NCI-H2196 (cell line): ENCODE measurements at regions not wholly inside any gene's neighbourhood (a gene's known extent, or its start where the extent isn't known, plus 50 kb on each side); places are given as distances from the start of the nearest gene placed in this dataset.

ENCODE experiments used
- DNase-seq: peaks from one replicate; lab custom pipeline; 2025; ENCODE audit not compliant: unreplicated experiment; lab: John Stamatoyannopoulos, UW

GRCh38 chr1:165034136-165034809 is 322.2 kb downstream of the LMX1A start:
- no peak for DNase-seq

GRCh38 chr1:165031001-165031400 is 325.5 kb downstream of the LMX1A start:
- DNase-seq, result no peak

DNA sequence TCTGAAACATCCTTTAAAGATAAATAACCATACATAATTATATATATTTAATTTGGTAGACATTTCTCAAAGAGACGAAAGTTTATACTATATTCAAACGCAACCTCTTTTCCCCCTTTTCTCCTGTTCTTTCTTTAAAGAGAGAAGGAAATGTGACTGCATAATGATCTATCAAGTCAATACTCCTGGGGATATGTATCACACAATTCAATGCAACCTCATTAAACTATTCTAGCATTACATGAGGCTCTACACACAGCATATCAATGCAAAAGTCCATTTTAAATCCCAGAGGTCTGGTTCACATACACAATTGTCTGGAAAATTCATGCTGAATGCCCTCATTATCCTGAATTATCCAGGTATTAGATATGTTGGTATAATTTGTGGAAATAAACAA is 330.7 kb downstream of the LMX1A start:
- DNase-seq, result no peak

DNA sequence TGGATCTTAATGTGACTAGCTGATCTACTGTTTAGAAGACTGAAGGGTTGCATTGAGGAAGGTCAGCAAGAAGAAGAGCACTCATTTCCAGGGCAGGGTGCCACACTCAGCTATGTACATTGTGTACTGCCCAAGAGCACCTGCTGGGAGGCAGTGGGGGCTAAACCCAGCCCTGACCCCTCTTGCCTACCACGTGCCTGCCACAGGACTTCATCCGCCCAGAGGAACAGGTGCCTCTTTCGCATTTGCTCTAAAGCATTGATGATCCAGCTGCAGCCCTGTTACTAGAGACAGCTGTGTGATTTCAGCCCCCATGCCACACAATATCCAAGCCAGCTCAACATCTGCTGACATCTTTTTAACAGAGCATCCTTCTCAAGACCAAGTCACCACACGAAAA is 341.8 kb downstream of the LMX1A start:
- no peak for DNase-seq

DNA sequence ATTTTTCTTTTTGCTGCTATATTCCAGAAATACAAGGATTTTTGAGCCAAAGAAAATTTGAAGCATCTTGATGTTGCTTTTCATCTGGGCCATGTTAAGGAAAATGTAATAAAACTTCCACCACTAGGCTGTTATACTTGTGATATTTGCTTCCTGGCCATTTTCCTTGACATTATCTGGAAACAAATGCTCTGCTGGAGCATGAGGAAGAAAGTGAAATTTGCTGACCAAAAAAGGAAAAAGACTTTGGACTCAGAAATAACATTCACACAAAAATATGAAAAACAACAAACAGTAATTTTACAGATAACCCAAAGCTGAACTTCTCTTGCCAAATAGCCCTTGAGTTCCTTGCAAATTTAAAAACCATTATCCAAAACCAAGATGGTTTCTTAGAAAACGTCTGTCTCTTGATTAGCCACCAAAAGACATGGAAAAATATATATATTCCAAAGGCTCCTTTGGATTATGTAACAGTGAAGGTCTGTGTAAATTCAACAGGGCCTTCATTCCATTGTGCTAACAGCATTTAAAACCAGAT is 344.5 kb downstream of the LMX1A start:
- DNase-seq, result no peak

- no peak for DNase-seq
Observed at GRCh38 chr1:165011186-165011585, 345.3 kb downstream of the LMX1A start.

GRCh38 chr1:165010418-165011070 is 346.0 kb downstream of the LMX1A start:
- no peak for DNase-seq

DNA sequence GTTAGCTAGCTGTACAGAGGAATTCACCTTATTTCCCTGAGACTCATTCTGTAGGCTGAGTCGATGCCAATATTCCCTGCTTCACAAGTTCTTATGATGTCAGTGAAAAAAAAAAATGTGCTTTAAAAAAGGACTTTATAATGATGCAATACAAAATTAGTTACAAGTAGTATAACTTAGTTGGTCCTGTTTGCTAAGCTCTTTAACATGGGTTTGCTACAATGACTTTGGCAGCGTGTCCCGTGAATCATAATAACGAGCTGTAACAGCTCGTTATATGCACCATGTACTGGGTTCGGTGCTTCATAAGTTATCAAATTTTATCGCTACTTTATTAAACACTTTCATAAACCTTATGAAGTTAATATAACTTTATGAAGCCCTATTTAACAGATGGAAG is 349.7 kb downstream of the LMX1A start:
- no peak for DNase-seq

- DNase-seq, result no peak
Observed at GRCh38 chr1:164999146-164999545, 357.4 kb downstream of the LMX1A start.

GRCh38 chr1:164991763-164992314 is 364.7 kb downstream of the LMX1A start:
- no peak for DNase-seq

DNA sequence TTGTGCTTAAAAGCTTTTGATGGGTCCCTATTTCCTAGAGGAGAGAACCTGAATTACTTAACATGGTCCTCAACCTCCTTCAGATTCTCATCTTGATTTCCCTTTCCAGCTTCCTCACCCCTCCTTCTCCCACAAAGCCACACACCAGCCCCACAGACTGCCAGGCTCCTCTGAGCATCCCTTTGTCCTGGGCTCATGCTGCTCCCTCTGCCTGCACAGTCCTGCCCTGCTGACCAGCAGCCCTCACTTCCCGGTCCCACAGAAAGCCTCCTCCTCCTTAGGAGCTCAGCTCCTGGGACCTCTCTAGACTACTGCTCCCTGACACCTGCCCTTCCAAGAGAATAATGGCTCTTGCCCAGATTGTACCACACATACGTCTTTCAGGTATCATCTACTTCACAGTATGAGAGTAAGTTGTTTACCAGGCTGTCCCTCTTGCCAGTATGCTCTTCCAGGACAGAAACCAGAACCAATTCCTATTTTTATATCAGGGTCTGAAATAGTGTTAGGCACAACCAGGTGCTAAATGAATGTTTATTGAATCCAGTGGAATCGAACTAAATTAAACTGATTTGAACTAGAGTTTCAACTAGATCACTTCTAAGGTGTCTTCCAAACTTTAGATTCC is 373.4 kb downstream of the LMX1A start:
- DNase-seq, result no peak

DNA sequence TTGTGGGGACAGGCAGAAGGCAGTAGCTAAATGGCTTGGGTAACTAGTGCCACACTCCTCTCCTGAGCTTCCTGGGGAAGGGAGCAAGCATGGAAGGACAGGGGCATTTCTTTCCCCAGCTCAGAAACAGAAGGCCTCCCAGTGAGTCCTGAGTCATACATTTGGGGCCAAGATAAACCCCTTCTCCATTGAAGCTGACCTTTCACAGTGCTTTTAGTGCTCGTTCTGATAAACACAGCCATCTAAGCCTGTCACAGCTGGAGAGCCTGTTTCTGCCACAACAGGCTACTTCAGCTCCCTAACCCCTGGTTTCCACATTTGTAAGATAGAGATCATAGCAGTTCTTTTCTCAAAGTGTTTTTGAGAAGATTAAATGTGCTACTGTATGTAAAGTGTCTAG is 374.0 kb downstream of the LMX1A start:
- DNase-seq, result no peak

GRCh38 chr1:164977561-164977960 is 379.0 kb downstream of the LMX1A start:
- DNase-seq, result no peak

- no peak for DNase-seq
Observed at GRCh38 chr1:164971921-164972415, 384.5 kb downstream of the LMX1A start.

DNA sequence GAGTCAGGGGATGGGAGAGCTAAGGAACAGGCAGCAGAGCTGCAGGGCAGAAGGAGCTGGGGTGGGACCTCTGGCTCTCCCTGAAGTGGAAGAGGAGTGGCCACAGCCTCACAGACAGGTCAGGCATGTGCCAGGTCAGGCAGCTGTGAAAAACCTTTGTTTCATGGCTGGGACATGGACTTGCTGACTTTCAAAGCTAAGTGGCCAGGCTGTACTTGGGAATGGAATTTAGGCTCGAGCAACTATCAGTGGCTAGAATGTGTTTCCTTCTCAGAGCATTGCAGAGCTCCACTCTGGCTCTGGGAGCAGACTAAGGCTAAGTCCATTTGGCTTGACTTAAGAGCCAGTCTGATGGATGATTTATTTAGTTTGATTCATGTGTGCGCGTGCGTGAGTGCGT is 385.1 kb downstream of the LMX1A start:
- DNase-seq, result no peak

DNA sequence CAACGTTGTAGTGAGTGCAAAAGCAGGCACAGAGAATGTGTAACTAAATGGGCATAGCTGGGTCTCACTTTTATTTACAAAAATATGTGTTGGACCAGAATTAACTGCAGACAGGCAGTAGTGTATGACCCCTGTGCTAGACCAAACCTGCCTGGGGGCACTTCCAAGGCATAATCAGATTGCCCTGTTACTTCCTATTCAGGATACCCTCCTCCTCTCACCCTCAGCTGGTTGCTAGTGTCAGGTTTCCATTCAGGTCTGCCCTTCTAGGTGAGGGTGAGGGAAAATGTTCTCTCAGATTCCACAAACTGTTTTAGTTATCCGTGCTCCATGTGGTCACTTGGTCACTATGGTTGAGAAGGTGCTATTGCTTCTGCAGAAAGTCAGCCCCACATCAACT is 387.3 kb downstream of the LMX1A start:
- DNase-seq, result no peak

DNA sequence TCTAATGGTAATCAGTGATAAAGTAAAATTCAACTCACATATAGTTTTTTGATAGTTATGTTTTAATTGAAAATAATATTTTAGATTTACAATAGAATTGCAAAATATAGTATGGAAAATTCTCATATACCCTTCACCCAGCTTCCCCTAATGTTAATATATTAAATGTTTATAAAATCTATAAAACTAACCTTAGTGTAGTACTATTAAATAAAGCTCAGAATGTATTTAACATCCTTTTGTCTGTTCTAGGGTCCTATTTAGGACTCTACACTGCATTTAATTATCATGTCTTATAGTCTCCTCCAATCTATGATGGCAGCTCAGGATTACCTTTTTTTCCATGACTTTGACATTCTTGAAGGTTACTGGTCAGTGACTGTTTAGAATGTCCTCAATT is 389.2 kb downstream of the LMX1A start:
- DNase-seq, result no peak

DNA sequence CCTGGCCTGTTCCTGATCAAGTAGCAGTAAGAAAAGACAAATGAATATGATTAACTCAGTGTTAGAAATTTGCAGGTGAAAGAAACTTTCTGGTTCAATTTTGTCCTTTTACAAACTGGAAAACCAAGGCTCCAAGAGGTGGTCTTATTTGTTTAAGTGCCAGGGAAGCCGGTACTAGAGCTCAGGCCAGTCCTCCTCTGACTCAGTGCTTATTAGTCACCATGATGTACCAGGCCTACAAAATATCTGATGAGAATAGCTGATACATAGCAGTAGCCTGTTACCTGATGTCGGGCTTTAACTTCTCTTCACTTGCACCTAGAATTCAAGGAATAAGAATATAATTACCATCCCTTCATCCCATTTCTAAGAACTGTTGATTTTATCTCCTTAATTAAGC is 394.8 kb downstream of the LMX1A start:
- no peak for DNase-seq

DNA sequence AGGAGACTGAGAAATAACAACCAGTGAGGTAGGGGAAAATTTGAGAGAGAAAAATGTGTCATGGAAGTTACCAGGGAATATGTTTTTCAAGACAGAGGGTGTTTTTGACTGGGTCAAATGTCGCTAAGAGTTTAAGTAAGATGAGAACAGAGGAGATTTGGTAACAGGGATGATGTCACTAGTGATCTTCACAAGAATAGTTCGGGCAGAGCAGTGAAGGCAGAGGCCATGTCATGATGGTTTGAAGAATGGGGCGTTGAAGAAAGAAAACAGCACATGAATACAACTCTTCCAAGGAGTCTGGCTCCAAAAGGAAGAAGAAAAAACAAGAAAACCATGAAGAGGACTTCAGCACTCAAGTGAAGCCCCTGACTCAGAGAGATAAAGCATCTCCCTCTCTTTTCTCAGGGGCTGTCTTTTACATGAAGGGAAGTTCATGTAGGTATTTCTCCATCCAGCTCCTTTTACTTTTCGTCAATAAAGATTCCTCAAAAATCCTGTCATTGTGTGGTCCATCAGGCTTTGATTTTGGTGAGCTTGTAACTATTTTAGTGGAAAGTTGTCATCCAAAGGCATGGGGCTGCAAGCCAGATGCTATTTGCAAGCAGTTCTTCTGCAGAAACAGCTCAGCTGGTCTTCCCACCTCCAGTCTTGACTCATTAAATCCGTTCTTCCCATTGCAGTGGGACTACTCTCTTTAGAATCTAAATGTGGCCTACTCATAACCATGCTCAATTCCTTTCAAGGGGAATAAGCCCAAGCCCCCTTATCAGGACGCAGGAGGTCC is 397.3 kb downstream of the LMX1A start:
- DNase-seq, result no peak

- no peak for DNase-seq
Observed at GRCh38 chr1:164953815-164954214, 394.8 kb downstream of the PBX1 start.

DNA sequence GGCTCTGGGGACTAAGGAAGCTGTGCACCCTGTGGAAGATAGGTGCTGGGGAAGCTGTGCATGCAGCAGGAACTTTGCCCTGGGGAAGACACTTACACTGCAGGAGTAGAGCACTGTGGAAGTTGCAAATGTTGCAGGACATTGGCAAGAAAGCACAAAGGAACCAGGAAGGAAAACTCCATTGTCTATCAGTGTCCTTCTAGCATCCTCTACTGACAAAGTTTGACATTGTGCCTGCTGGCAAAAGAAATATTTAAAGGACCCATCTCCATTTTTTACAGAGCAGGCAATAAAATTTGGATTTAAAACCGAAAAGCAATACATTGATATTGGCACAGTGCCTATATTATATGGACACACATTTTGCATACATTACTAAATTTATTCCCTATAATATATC is 394.1 kb downstream of the PBX1 start:
- no peak for DNase-seq
